Stomach (tissue), 8 donors: ENCODE measurements at regions not wholly inside any gene's neighbourhood (a gene's known extent, or its start where the extent isn't known, plus 50 kb on each side); places are given as distances from the start of the nearest gene placed in this dataset.

Source experiments
- DNase-seq, 2 donors: peaks; one replicate each; pipeline versions ENCODE4 v3.0.0 to v3.0.0-alpha.2; 2013 to 2019
- H3K27ac ChIP-seq, 5 donors: fragments of 200-600 bp in 4 of 5; sonication (generic) in 4 of 5; one replicate each; pipeline ENCODE4 v1.5.1; 2013 to 2019; ENCODE audit warnings: mild to moderate bottlenecking in 1 of 5, moderate library complexity in 1 of 5
- H3K27me3 ChIP-seq, 3 donors: fragments of 200-600 bp; sonication (generic); one replicate each; pipeline ENCODE4 v1.5.1; 2017 to 2019; ENCODE audit warnings: mixed run types in 1 of 3
- H3K36me3 ChIP-seq, 4 donors: fragments of 200-600 bp; sonication (generic); 1 replicate in 3 of 4; 2 replicates in 1 of 4; pipeline ENCODE4 v1.5.1; 2016 to 2019
- H3K4me1 ChIP-seq, 4 donors: fragments of 200-600 bp; sonication (generic); one replicate each; pipeline ENCODE4 v1.5.1; 2016 to 2019
- H3K4me3 ChIP-seq, 4 donors: fragments of 200-600 bp; sonication (generic) in 3 of 4; one replicate each; pipeline ENCODE4 v1.5.1; 2016 to 2019; ENCODE audit warnings: mild to moderate bottlenecking in 1 of 4
- H3K9me3 ChIP-seq, 4 donors: fragments of 200-600 bp; sonication (generic); one replicate each; pipeline ENCODE4 v1.5.1; 2016 to 2019
- EP300 ChIP-seq: sonication (generic); formaldehyde crosslinking; IDR thresholded peaks from one replicate; pipeline ENCODE4 v1.6.1; 2017; ENCODE audit warnings: antibody characterized with exemption
- POLR2A ChIP-seq, 4 donors: fragments of 450-650 bp; IDR thresholded peaks; one replicate each; pipeline ENCODE4 v1.6.1; 2016; ENCODE audit warnings: antibody characterized with exemption in 4 of 4, control low read depth in 2 of 4, mild to moderate bottlenecking in 1 of 4, moderate library complexity in 1 of 4
- POLR2AphosphoS5 ChIP-seq, 3 donors: sonication (generic); formaldehyde crosslinking; IDR thresholded peaks; one replicate each; pipeline ENCODE4 v1.6.1; 2016; ENCODE audit warnings: antibody characterized with exemption in 3 of 3
- WGBS, 5 donors: extraction: QIAGEN DNeasy Blood & Tissue Kit in 3 of 5; methylation state at CpG; one replicate each; pipeline versions ENCODE4 v1.1.5 to v1.1.7; 2013 to 2018; 5-methylcytosine and 5-hydroxymethylcytosine counted together
- intact Hi-C: fragments of 100-400 bp; cut with DNase I; formaldehyde crosslinking; loops from one replicate; pipeline ENCODE4 v1.15.1; 2023; ENCODE audit warnings: low total_unique reads
- TF ChIP-seq, protein P1 (sequence below), 7 experiments: fragments of 450-650 bp in 4 of 7; fragments of 200-600 bp in 3 of 7; sonication (generic) in 3 of 7; IDR thresholded peaks; one replicate each; pipeline ENCODE4 v1.5.1; 2016 to 2019; ENCODE audit warnings: antibody characterized with exemption in 7 of 7, control low read depth in 2 of 7, mild to moderate bottlenecking in 1 of 7
- donor health status: healthy with polysubstance abuse.
- donor health status: Bipolar disorder and iron deficiency.
- donor health status: healthy.

DNA sequence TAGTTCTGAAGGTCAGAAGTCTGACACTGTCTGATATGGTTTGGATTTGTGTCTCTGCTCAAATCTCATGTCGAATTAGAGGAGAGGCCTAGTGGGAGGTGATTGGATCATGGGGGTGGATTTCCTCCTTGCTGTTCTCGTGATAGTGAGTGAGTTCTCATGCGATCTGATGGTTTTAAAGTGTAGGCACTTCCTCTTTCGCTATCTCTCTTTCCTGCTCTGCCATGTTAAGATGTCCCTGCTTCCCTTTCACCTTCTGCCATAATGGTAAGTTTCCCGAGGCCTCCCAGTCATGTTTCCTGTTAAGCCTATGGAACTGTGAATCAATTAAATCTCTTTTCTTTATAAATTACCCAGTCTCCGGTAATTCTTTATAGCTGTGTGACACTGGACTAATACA, 84.1 kb upstream of the TMTC1 start:
- no peak overlapping the region for H3K4me3 ChIP-seq
- TF ChIP-seq POLR2AphosphoS5 (IDR thresholded peaks at IDR 0.05) = no peak
- TF ChIP-seq, protein P1, sequence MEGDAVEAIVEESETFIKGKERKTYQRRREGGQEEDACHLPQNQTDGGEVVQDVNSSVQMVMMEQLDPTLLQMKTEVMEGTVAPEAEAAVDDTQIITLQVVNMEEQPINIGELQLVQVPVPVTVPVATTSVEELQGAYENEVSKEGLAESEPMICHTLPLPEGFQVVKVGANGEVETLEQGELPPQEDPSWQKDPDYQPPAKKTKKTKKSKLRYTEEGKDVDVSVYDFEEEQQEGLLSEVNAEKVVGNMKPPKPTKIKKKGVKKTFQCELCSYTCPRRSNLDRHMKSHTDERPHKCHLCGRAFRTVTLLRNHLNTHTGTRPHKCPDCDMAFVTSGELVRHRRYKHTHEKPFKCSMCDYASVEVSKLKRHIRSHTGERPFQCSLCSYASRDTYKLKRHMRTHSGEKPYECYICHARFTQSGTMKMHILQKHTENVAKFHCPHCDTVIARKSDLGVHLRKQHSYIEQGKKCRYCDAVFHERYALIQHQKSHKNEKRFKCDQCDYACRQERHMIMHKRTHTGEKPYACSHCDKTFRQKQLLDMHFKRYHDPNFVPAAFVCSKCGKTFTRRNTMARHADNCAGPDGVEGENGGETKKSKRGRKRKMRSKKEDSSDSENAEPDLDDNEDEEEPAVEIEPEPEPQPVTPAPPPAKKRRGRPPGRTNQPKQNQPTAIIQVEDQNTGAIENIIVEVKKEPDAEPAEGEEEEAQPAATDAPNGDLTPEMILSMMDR (IDR thresholded peaks at IDR 0.05) = no peak
- TF ChIP-seq POLR2A (IDR thresholded peaks at IDR 0.05) = no peak
- TF ChIP-seq EP300 = no peak
- intact Hi-C loops = no loop called here
- no peaks in the 10 kb centered on the region for H3K27me3 ChIP-seq
- no peaks in the 10 kb centered on the region for H3K36me3 ChIP-seq
- H3K4me1 ChIP-seq = no peaks in the 10 kb centered on the region
- WGBS, 5 donors = 78 to 89% (median 84%) methylated on average over 6 of the region's 6 CpGs
- H3K9me3 ChIP-seq = no peaks in the 10 kb centered on the region
- no peak overlapping the region for H3K27ac ChIP-seq
- DNase-seq = no peak

DNA sequence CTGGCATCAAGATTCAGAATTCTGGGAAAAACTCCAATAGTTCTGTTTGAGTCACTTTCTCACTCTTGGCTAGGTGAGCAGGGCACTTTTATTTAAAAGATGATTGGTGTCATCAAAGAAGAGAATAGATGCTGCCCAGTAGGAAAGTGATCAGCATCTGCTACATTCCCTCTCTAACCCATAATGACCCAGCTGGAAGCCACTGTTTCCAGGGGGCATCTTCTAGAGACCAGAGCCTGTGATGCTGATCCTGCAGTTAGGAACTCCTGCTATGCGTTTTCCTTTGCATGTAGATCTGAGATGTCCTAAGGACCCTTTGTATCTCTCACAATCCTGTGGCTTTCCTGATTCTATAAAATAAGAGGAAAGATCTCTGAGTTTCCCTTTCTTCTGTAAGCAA, 79.9 kb upstream of the TMTC1 start:
- H3K27me3 ChIP-seq = no peaks in the 10 kb centered on the region
- TF ChIP-seq, protein P1 (IDR thresholded peaks at IDR 0.05) = no peak
- TF ChIP-seq POLR2AphosphoS5 (IDR thresholded peaks at IDR 0.05) = no peak
- TF ChIP-seq EP300 = no peak
- TF ChIP-seq POLR2A (IDR thresholded peaks at IDR 0.05) = no peak
- H3K9me3 ChIP-seq = no peaks in the 10 kb centered on the region
- H3K4me3 ChIP-seq = no peak overlapping the region
- H3K36me3 ChIP-seq = no peaks in the 10 kb centered on the region
- no peaks in the 10 kb centered on the region for H3K4me1 ChIP-seq
- DNase-seq = no peak
- intact Hi-C loops = no loop called here
- H3K27ac ChIP-seq = no peak overlapping the region
- 39 to 71% (median 57%) methylated on average over 1 of the region's 1 CpG for WGBS, 5 donors

DNA sequence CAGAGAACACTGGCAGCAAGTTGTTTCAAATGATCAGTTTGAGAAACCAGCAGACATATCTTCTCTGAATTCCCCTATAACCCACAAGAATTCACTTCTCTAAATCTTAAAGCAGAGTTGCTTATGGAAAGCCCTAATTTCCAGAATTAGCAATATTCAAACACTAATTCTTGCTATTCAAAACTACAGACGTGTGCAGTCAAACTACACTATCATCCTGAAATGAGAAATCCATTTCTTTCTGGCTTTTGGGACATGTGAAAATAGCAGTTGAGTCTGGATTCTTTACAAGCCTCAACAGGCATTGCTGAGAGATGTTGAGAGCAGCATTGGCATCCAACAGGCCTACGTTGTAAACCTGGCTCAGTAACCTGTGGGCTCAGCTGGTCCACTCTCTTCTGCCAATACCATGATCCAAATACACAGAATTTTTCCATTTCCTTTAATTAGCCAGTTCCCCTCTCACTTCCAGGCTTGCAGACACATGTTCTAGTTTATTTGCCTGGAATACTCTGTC, 74.6 kb upstream of the TMTC1 start:
- 48 to 70% (median 64%) methylated on average over 2 of the region's 2 CpGs for WGBS, 5 donors
- Histone ChIP-seq H3K27me3 (no peaks in the 10 kb centered on the region), H3K27ac (no peak overlapping the region), H3K36me3 (no peaks in the 10 kb centered on the region), H3K9me3 (no peaks in the 10 kb centered on the region), H3K4me3 (no peak overlapping the region), H3K4me1 (no peaks in the 10 kb centered on the region)
- TF ChIP-seq, protein P1 (IDR thresholded peaks at IDR 0.05) = no peak
- TF ChIP-seq POLR2AphosphoS5 (IDR thresholded peaks at IDR 0.05) (no peak), EP300 (no peak), POLR2A (IDR thresholded peaks at IDR 0.05) (no peak)
- DNase-seq = peak in 1 of 2 donors; percentile 2
- intact Hi-C loops = no loop called here

DNA sequence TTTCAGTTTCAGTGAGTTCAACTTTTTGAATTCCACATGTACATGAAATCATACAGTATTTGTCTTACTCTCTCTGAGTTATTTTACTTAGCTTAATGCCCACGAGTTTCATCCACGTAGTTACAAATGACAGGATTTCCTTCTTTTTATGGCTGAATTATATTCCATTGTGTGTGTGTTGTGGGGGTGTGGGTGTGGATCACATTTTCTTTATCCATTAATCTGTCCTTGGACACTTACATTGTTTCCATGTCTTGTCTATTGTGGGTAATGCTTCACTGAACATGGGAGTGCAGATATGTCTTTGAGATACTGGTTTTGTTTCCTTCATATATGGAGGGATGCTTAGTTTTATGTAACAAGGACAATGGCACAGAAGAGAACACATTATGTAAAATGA, 63.5 kb upstream of the TMTC1 start:
- no peaks in the 10 kb centered on the region for H3K36me3 ChIP-seq
- H3K9me3 ChIP-seq = peaks cover 0 to 12% (median 7%) of the 10 kb centered on the region in 4 donors
- intact Hi-C loops = no loop called here
- no peak overlapping the region for H3K27ac ChIP-seq
- no peaks in the 10 kb centered on the region for H3K4me1 ChIP-seq
- WGBS, 5 donors = 50 to 80% (median 77%) methylated on average over 2 of the region's 2 CpGs
- DNase-seq = no peak
- H3K27me3 ChIP-seq = no peaks in the 10 kb centered on the region
- TF ChIP-seq POLR2A (IDR thresholded peaks at IDR 0.05) (no peak), POLR2AphosphoS5 (IDR thresholded peaks at IDR 0.05) (no peak), EP300 (no peak)
- TF ChIP-seq, protein P1 (IDR thresholded peaks at IDR 0.05) = no peak
- H3K4me3 ChIP-seq = no peak overlapping the region
